ENCODE measurements at regions not wholly inside any gene's neighbourhood (a gene's known extent, or its start where the extent isn't known, plus 50 kb on each side); places are given as distances from the start of the nearest gene placed in this dataset.

GRCh38 chr14:85793533-85793932, 263.6 kb downstream of the FLRT2 start:
- no peak overlapping the region for H3K4me2 ChIP-seq (ENCODE audit: low read depth, low read length)
- no peak overlapping the region for H2AFZ ChIP-seq (ENCODE audit: low read length)
- DNase-seq: no peak
- no peaks in the 10 kb centered on the region for H3K79me2 ChIP-seq (ENCODE audit: low read length)
- no peaks in the 10 kb centered on the region for H3K9me2 ChIP-seq (replicated peaks; ENCODE audit: insufficient read depth, low read length)
- no peak overlapping the region for H3K4me3 ChIP-seq (ENCODE audit: low read length)
- no peak overlapping the region for H3K9ac ChIP-seq (ENCODE audit: low read length)
- no peak overlapping the region for H3K27ac ChIP-seq (ENCODE audit: low read length)
- H4K20me1 ChIP-seq (ENCODE audit: insufficient read depth, low read length): no peaks in the 10 kb centered on the region
- no peaks in the 10 kb centered on the region for H3K4me1 ChIP-seq (ENCODE audit: low read length)
- no peaks in the 10 kb centered on the region for H3K36me3 ChIP-seq (replicated peaks; ENCODE audit: insufficient read depth, low read length)
- TF ChIP-seq EZH2phosphoT487 (IDR thresholded peaks at IDR 0.05; ENCODE audit: low read length) (no peak), CTCF (IDR thresholded peaks at IDR 0.05; ENCODE audit: low read length) (no peak), EZH2 (optimal IDR thresholded peaks at IDR 0.05; ENCODE audit: low read depth, low read length) (no peak)
- no peaks in the 10 kb centered on the region for H3K27me3 ChIP-seq (replicated peaks; ENCODE audit: insufficient read depth, low read length)
- no peaks in the 10 kb centered on the region for H3F3A ChIP-seq (ENCODE audit: insufficient read depth, low read length)
- H3K9me3 ChIP-seq (replicated peaks; ENCODE audit: insufficient read depth, low read length): no peaks in the 10 kb centered on the region

GRCh38 chr14:85789506-85789905, 259.6 kb downstream of the FLRT2 start:
- TF ChIP-seq EZH2phosphoT487 (IDR thresholded peaks at IDR 0.05; ENCODE audit: low read length): no peak
- no peak for TF ChIP-seq CTCF (IDR thresholded peaks at IDR 0.05; ENCODE audit: low read length)
- no peak for TF ChIP-seq EZH2 (optimal IDR thresholded peaks at IDR 0.05; ENCODE audit: low read depth, low read length)
- DNase-seq: no peak
- Histone ChIP-seq H3K79me2 (ENCODE audit: low read length) (no peaks in the 10 kb centered on the region), H3K27me3 (replicated peaks; ENCODE audit: insufficient read depth, low read length) (no peaks in the 10 kb centered on the region), H3K4me3 (ENCODE audit: low read length) (no peak overlapping the region), H3K4me1 (ENCODE audit: low read length) (no peaks in the 10 kb centered on the region), H3F3A (ENCODE audit: insufficient read depth, low read length) (no peaks in the 10 kb centered on the region), H3K9ac (ENCODE audit: low read length) (no peak overlapping the region), H4K20me1 (ENCODE audit: insufficient read depth, low read length) (no peaks in the 10 kb centered on the region), H3K27ac (ENCODE audit: low read length) (no peak overlapping the region), H2AFZ (ENCODE audit: low read length) (no peak overlapping the region), H3K9me3 (replicated peaks; ENCODE audit: insufficient read depth, low read length) (no peaks in the 10 kb centered on the region), H3K36me3 (replicated peaks; ENCODE audit: insufficient read depth, low read length) (no peaks in the 10 kb centered on the region), H3K4me2 (ENCODE audit: low read depth, low read length) (no peak overlapping the region), H3K9me2 (replicated peaks; ENCODE audit: insufficient read depth, low read length) (no peaks in the 10 kb centered on the region)

- no peak for TF ChIP-seq EZH2phosphoT487 (IDR thresholded peaks at IDR 0.05; ENCODE audit: low read length)
- TF ChIP-seq CTCF (IDR thresholded peaks at IDR 0.05; ENCODE audit: low read length): no peak
- TF ChIP-seq EZH2 (optimal IDR thresholded peaks at IDR 0.05; ENCODE audit: low read depth, low read length): no peak
- Histone ChIP-seq H3F3A (ENCODE audit: insufficient read depth, low read length) (no peaks in the 10 kb centered on the region), H3K4me2 (ENCODE audit: low read depth, low read length) (no peak overlapping the region), H3K36me3 (replicated peaks; ENCODE audit: insufficient read depth, low read length) (no peaks in the 10 kb centered on the region), H4K20me1 (ENCODE audit: insufficient read depth, low read length) (no peaks in the 10 kb centered on the region), H3K9me2 (replicated peaks; ENCODE audit: insufficient read depth, low read length) (no peaks in the 10 kb centered on the region), H3K9me3 (replicated peaks; ENCODE audit: insufficient read depth, low read length) (no peaks in the 10 kb centered on the region), H3K9ac (ENCODE audit: low read length) (no peak overlapping the region), H3K4me1 (ENCODE audit: low read length) (no peaks in the 10 kb centered on the region), H2AFZ (ENCODE audit: low read length) (no peak overlapping the region), H3K4me3 (ENCODE audit: low read length) (no peak overlapping the region), H3K27ac (ENCODE audit: low read length) (no peak overlapping the region), H3K79me2 (ENCODE audit: low read length) (no peaks in the 10 kb centered on the region), H3K27me3 (replicated peaks; ENCODE audit: insufficient read depth, low read length) (no peaks in the 10 kb centered on the region)
- no peak for DNase-seq
Observed at GRCh38 chr14:85788470-85789233, 258.7 kb downstream of the FLRT2 start.
